ENCODE measurements at regions not wholly inside any gene's neighbourhood (a gene's known extent, or its start where the extent isn't known, plus 50 kb on each side); places are given as distances from the start of the nearest gene placed in this dataset.

DNA sequence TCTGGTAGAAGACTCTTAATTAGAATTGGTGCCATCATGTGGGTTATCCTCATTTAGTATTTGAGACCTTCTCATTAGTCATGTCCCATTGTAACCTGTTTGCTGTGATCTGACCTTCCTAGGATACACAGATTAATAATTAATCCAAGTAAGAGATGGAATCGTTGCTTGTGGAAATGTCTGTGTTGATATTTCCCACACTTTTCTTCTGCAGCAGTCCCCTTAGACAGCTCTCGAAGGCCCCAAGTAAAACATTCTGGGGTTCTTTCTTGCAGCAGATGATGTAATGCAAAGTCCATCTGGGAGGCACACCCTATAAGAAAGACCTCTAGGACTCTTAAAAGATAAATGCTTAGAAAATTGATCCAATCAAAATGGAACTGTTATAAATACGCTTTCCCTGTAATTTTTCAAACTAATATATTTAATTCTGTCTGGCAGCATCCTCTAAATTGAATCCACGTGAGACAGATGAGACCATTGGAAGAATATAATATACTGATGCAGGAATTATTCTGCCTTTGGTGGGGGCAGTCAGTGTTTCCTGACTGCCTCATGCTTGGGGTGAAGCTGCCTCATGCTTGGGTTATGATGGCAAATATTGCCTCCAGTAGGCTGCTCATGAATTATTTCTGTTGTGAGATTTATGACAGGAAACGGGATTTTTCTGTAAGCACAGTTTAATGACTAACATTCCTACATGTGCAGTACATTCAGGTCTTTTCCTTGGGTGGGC lies 54.5 kb upstream of the ARMC2 start:
- TF ChIP-seq CTCF (IDR thresholded peaks at IDR 0.05) (no peak), POLR2A (IDR thresholded peaks at IDR 0.05) (no peak), POLR2AphosphoS5 (IDR thresholded peaks at IDR 0.05) (no peak)
